HepG2 (cell line): ENCODE measurements at regions not wholly inside any gene's neighbourhood (a gene's known extent, or its start where the extent isn't known, plus 50 kb on each side); places are given as distances from the start of the nearest gene placed in this dataset.

Experiments used
- ATAC-seq: fragments of 200-7000 bp; cut with Tn5 transposase; 3 replicates; pipeline ENCODE4 v1.9.1; 2020; ENCODE audit warnings: mild to moderate bottlenecking, moderate library complexity
- BruUV-seq: library from RNA; stranded (reverse); fragments of 400-500 nt; replicated peaks from 2 replicates; lab custom pipeline; 2021; lab: Mats Ljungman, UMichigan
- CTCF ChIA-PET: fragments of 300-600 bp; formaldehyde crosslinking; extraction: SDS; loops from one replicate; lab custom pipeline; 2021; ENCODE audit warnings: low total read pairs, inconsistent platforms, low intra/inter-chr PET ratio; lab: Yijun Ruan, JAX
- POLR2A ChIA-PET: fragments of 350-600 bp; sonication (Branson Sonifier 250); formaldehyde crosslinking; loops from one replicate; lab custom pipeline; 2020; ENCODE audit warnings: antibody characterized with exemption, inconsistent platforms; lab: Yijun Ruan, JAX
- DNase-seq: peaks from one replicate; pipeline ENCODE4 v3.0.0-alpha.2; 2015; ENCODE audit warnings: low spot score
- FAIRE-seq: peaks from 3 replicates; lab custom pipeline; 2011; peaks lifted over from hg19 to GRCh38; lab: Jason Lieb, UNC
- H2AFZ ChIP-seq: one replicate; pipeline ENCODE4 v1.6.1; 2011; ENCODE audit warnings: low read length, inconsistent platforms
- H3K27ac ChIP-seq: fragments of 300-600 bp; 3 replicates; pipeline ENCODE4 v1.8.0; 2011; ENCODE audit warnings: mixed run types, mild to moderate bottlenecking, mixed read lengths, low read length, inconsistent platforms; ENCODE audit not compliant: insufficient read depth; ENCODE audit errors: extremely low read length
- H3K27me3 ChIP-seq, 2 experiments: fragments of 200-600 bp in 1 of 2; 2 replicates in 1 of 2; 3 replicates in 1 of 2; pipeline versions ENCODE4 v1.6.0 to v1.8.0; 2011; ENCODE audit warnings: low read length in 2 of 2, mild to moderate bottlenecking in 2 of 2, moderate library complexity in 2 of 2, inconsistent platforms in 1 of 2; ENCODE audit not compliant: insufficient read depth in 2 of 2, control insufficient read depth in 1 of 2
- H3K36me3 ChIP-seq, 2 experiments: fragments of 200-600 bp in 1 of 2; replicated peaks in 1 of 2; 2 replicates in 1 of 2; 3 replicates in 1 of 2; pipeline versions ENCODE4 v1.5.1 to v1.8.0; 2011; ENCODE audit warnings: low read length in 2 of 2, inconsistent platforms in 1 of 2; ENCODE audit not compliant: insufficient read depth in 2 of 2, control insufficient read depth in 1 of 2
- H3K4me1 ChIP-seq: 2 replicates; pipeline ENCODE4 v1.5.1; 2012; ENCODE audit warnings: low read length, inconsistent platforms; ENCODE audit not compliant: insufficient read depth
- H3K4me2 ChIP-seq: 2 replicates; pipeline ENCODE4 v1.6.0; 2011; ENCODE audit warnings: low read depth, low read length, inconsistent platforms
- H3K4me3 ChIP-seq, 3 experiments: fragments of 200-600 bp in 1 of 3; sonication (generic), shearing (Covaris generic) in 1 of 3; replicated peaks in 1 of 3; 2 replicates each; pipeline ENCODE4 v1.5.1; 2011 to 2016; ENCODE audit warnings: low read length in 3 of 3, inconsistent platforms in 2 of 3, low read depth in 2 of 3, mild to moderate bottlenecking in 2 of 3, control low read depth in 1 of 3, mixed read lengths in 1 of 3; ENCODE audit not compliant: insufficient read depth in 1 of 3
- H3K79me2 ChIP-seq: one replicate; pipeline ENCODE4 v1.6.1; 2011; ENCODE audit warnings: low read length, inconsistent platforms; ENCODE audit not compliant: insufficient read depth
- H3K9ac ChIP-seq: 2 replicates; pipeline ENCODE4 v1.6.0; 2011; ENCODE audit warnings: mild to moderate bottlenecking, low read depth, low read length, inconsistent platforms; ENCODE audit not compliant: insufficient read depth
- H3K9me3 ChIP-seq: 2 replicates; pipeline ENCODE4 v1.5.1; 2012; ENCODE audit warnings: mild to moderate bottlenecking, low read length
- H4K20me1 ChIP-seq: 2 replicates; pipeline ENCODE4 v1.6.0; 2011; ENCODE audit warnings: inconsistent platforms, mild to moderate bottlenecking, low read length, moderate library complexity; ENCODE audit not compliant: insufficient read depth
- CREB3 ChIP-seq: sonication (generic); formaldehyde crosslinking; IDR thresholded peaks from 2 replicates; pipeline ENCODE4 v1.5.0; 2020; ENCODE audit warnings: missing genetic modification reagents
- HNRNPL ChIP-seq: fragments of 200-400 bp; formaldehyde crosslinking; IDR thresholded peaks from 2 replicates; pipeline ENCODE4 v1.6.1; 2017; ENCODE audit warnings: mild to moderate bottlenecking, low read depth, low read length
- JUND ChIP-seq: sonication (generic); formaldehyde crosslinking; IDR thresholded peaks from 2 replicates; pipeline ENCODE4 v1.8.0; 2022; ENCODE audit warnings: mild to moderate bottlenecking, missing genetic modification reagents
- KAT7 ChIP-seq: IDR thresholded peaks from 2 replicates; pipeline ENCODE4 v1.6.1; 2018; ENCODE audit warnings: borderline replicate concordance, missing compliant biosample characterization
- MTF2 ChIP-seq: sonication (generic); formaldehyde crosslinking; IDR thresholded peaks from 2 replicates; pipeline ENCODE4 v1.5.0; 2020; ENCODE audit warnings: missing genetic modification reagents, borderline replicate concordance
- SSRP1 ChIP-seq: IDR thresholded peaks from 2 replicates; pipeline ENCODE4 v1.6.1; 2016; ENCODE audit warnings: control low read depth
- ZBTB37 ChIP-seq: sonication (generic); formaldehyde crosslinking; IDR thresholded peaks from 2 replicates; pipeline ENCODE4 v1.4.0; 2020; ENCODE audit warnings: mild to moderate bottlenecking, missing genetic modification reagents
- ZNF605 ChIP-seq: sonication (generic); formaldehyde crosslinking; IDR thresholded peaks from 2 replicates; pipeline ENCODE4 v1.8.0; 2022; ENCODE audit warnings: mild to moderate bottlenecking, missing genetic modification reagents
- ZNF646 ChIP-seq: sonication (generic); formaldehyde crosslinking; IDR thresholded peaks from 2 replicates; pipeline ENCODE4 v1.9.0; 2021; ENCODE audit warnings: mild to moderate bottlenecking, missing genetic modification reagents
- ZNF83 ChIP-seq: sonication (generic); formaldehyde crosslinking; IDR thresholded peaks from 2 replicates; pipeline ENCODE4 v1.4.0; 2020; ENCODE audit warnings: missing genetic modification reagents, mild to moderate bottlenecking, borderline replicate concordance
- WGBS: methylation state at CpG from one replicate; pipeline ENCODE4 v1.1.6; 2017; ENCODE audit warnings: low lambda C conversion rate; 5-methylcytosine and 5-hydroxymethylcytosine counted together
- in situ Hi-C: cut with HindIII; loops from 2 replicates; pipeline ENCODE4 v1.10.0; 2017; ENCODE audit warnings: low pct_unique_long_range_greater_than_20kb; ENCODE audit not compliant: extremely low pct_ligation_motif_present
- intact Hi-C: fragments of 100-400 bp; cut with micrococcal nuclease; formaldehyde crosslinking; loops from one replicate; pipeline ENCODE4 v1.10.0; 2022; ENCODE audit not compliant: unreplicated experiment

DNA sequence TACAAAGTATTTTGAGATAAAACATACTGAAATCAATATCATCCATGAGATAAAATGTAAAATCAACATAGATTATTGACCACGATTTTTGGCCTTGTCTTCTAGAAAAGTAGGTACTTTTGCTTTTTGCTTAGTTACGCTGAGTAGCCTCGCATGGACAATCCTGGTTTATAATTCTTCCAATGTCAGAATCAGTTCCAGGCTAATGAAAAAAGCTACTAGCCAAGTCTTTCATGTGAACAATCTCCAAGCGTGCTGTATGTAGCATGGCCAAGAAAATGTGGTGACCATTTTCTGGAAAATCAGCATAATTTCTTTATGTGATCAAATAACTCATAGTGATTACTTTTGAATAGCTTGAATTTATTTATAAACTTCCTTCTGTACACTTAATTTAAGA, 145.8 kb downstream of the NTMT2 start:
- WGBS = 15% methylated on average over 4 of the region's 4 CpGs
- DNase-seq (no peak), FAIRE-seq (no peak), ATAC-seq (no peak)
- intact Hi-C loops (no loop called here), in situ Hi-C loops (no loop called here)
- BruUV-seq = no TSS peak
- Histone ChIP-seq H3K9me3 (no peaks in the 10 kb centered on the region), H3K27ac (no peak overlapping the region), H3K4me1 (no peaks in the 10 kb centered on the region), H3K36me3 (no peaks in the 10 kb centered on the region), H3K4me3 (no peak overlapping the region), H3K27me3 (no peaks in the 10 kb centered on the region), H3K79me2 (no peaks in the 10 kb centered on the region), H3K9ac (no peak overlapping the region), H3K4me2 (no peak overlapping the region), H2AFZ (no peak overlapping the region), H4K20me1 (no peaks in the 10 kb centered on the region)
- CTCF ChIA-PET = no interaction called here
- POLR2A ChIA-PET = no interaction called here
- TF ChIP-seq HNRNPL (no peak), ZBTB37 (CRISPR knock-in tag) (no peak), JUND (CRISPR knock-in tag) (no peak), MTF2 (CRISPR knock-in tag) (no peak), ZNF605 (CRISPR knock-in tag) (no peak)

GRCh38 chr1:170296211-170296610, 150.5 kb downstream of the NTMT2 start:
- Histone ChIP-seq H3K27ac (no peak overlapping the region), H3K36me3 (no peaks in the 10 kb centered on the region), H3K9me3 (no peaks in the 10 kb centered on the region), H3K4me3 (no peak overlapping the region), H3K79me2 (no peaks in the 10 kb centered on the region), H2AFZ (no peak overlapping the region), H3K4me1 (no peaks in the 10 kb centered on the region), H3K9ac (no peak overlapping the region), H4K20me1 (no peaks in the 10 kb centered on the region), H3K4me2 (no peak overlapping the region), H3K27me3 (no peaks in the 10 kb centered on the region)
- POLR2A ChIA-PET = no interaction called here
- intact Hi-C loops (no loop called here), in situ Hi-C loops (no loop called here)
- ATAC-seq (no peak), DNase-seq (no peak), FAIRE-seq (no peak)
- 14% methylated on average over 3 of the region's 3 CpGs for WGBS
- CTCF ChIA-PET = no interaction called here
- BruUV-seq = no TSS peak
- TF ChIP-seq CREB3 (CRISPR knock-in tag) (no peak), KAT7 (CRISPR knock-in tag) (no peak), SSRP1 (CRISPR knock-in tag) (no peak), ZNF83 (no peak), ZNF646 (CRISPR knock-in tag) (no peak)
